BJ (cell line): ENCODE measurements at regions not wholly inside any gene's neighbourhood (a gene's known extent, or its start where the extent isn't known, plus 50 kb on each side); places are given as distances from the start of the nearest gene placed in this dataset.

Source experiments
- CTCF ChIA-PET: fragments of 350-600 bp; formaldehyde crosslinking; extraction: SDS; loops from one replicate; lab custom pipeline; 2021; ENCODE audit warnings: antibody characterized with exemption, inconsistent platforms; lab: Yijun Ruan, JAX
- POLR2A ChIA-PET: fragments of 300-600 bp; sonication (Branson Sonifier 250); formaldehyde crosslinking; extraction: SDS; loops from one replicate; lab custom pipeline; 2021; ENCODE audit warnings: antibody characterized with exemption; lab: Charles Lee
- DNase-seq: peaks from one replicate; pipeline ENCODE4 v3.0.0-alpha.2; 2011; ENCODE audit warnings: low read depth
- H3K27me3 ChIP-seq: 2 replicates; pipeline ENCODE4 v1.6.0; 2011; ENCODE audit warnings: low read length; ENCODE audit not compliant: control insufficient read depth, insufficient read depth
- H3K36me3 ChIP-seq: 2 replicates; pipeline ENCODE4 v1.5.1; 2011; ENCODE audit warnings: low read length; ENCODE audit not compliant: control insufficient read depth, insufficient read depth
- H3K4me3 ChIP-seq: 2 replicates; pipeline ENCODE4 v1.5.1; 2011; ENCODE audit warnings: low read depth, mild to moderate bottlenecking, control low read depth, low read length
- CTCF ChIP-seq: IDR thresholded peaks from 2 replicates; pipeline ENCODE4 v1.5.1; 2011; ENCODE audit warnings: low read depth, mild to moderate bottlenecking, control low read depth, inconsistent platforms, low read length, moderate library complexity; ENCODE audit not compliant: insufficient read depth

- POLR2A ChIA-PET: no interaction called here
Measured at GRCh38 chr13:76379341-76380105, 506.7 kb downstream of the KCTD12 start.

GRCh38 chr13:76378767-76379166 is 507.4 kb downstream of the KCTD12 start:
- Histone ChIP-seq H3K27me3 (no peaks in the 10 kb centered on the region), H3K36me3 (no peaks in the 10 kb centered on the region), H3K4me3 (no peak overlapping the region)
- CTCF ChIA-PET: interaction anchor here (0.9 kb wide), 1 partner anchor 361 kb away, joined by 3 read pairs; no protein-coding TSS in a partner anchor
- no peak for TF ChIP-seq CTCF
- POLR2A ChIA-PET: no interaction called here
- no peak for DNase-seq

More at GRCh38 chr13:76379341-76380105, 506.7 kb downstream of the KCTD12 start:
- H3K4me3 ChIP-seq: no peak overlapping the region
- CTCF ChIA-PET: interaction anchor here (0.9 kb wide), 1 partner anchor 362 kb away, joined by 3 read pairs; no protein-coding TSS in a partner anchor
- DNase-seq: no peak
- TF ChIP-seq CTCF: no peak
- no peaks in the 10 kb centered on the region for H3K36me3 ChIP-seq
- no peaks in the 10 kb centered on the region for H3K27me3 ChIP-seq

GRCh38 chr13:76363682-76364289 is 522.4 kb downstream of the KCTD12 start:
- Histone ChIP-seq H3K27me3 (no peaks in the 10 kb centered on the region), H3K4me3 (no peak overlapping the region), H3K36me3 (no peaks in the 10 kb centered on the region)
- ChIA-PET CTCF (no interaction called here), POLR2A (no interaction called here)
- DNase-seq: no peak
- no peak for TF ChIP-seq CTCF

- no peak for TF ChIP-seq CTCF
- no peak for DNase-seq
- Histone ChIP-seq H3K36me3 (no peaks in the 10 kb centered on the region), H3K27me3 (no peaks in the 10 kb centered on the region), H3K4me3 (no peak overlapping the region)
- POLR2A ChIA-PET: no interaction called here
- CTCF ChIA-PET: no interaction called here
Measured at GRCh38 chr13:76361868-76362267, 524.3 kb downstream of the KCTD12 start.

- H3K36me3 ChIP-seq: no peaks in the 10 kb centered on the region
- DNase-seq: no peak
- H3K4me3 ChIP-seq: no peak overlapping the region
- POLR2A ChIA-PET: no interaction called here
- CTCF ChIA-PET: no interaction called here
- H3K27me3 ChIP-seq: no peaks in the 10 kb centered on the region
- no peak for TF ChIP-seq CTCF
Measured at GRCh38 chr13:76351541-76352229, 534.5 kb downstream of the KCTD12 start.
